ENCODE measurements at regions not wholly inside any gene's neighbourhood (a gene's known extent, or its start where the extent isn't known, plus 50 kb on each side); places are given as distances from the start of the nearest gene placed in this dataset.

- no peak for DNase-seq (ENCODE audit: low spot score)
- TF ChIP-seq CTCF (IDR thresholded peaks at IDR 0.05; ENCODE audit: extremely low read depth, missing control alignments), result no peak
Measured at GRCh38 chr6:92371211-92372208, 1047.8 kb downstream of the EPHA7 start.

GRCh38 chr6:92369309-92369708 lies 1050.0 kb downstream of the EPHA7 start:
- no peak for DNase-seq (ENCODE audit: low spot score)
- TF ChIP-seq CTCF (IDR thresholded peaks at IDR 0.05; ENCODE audit: extremely low read depth, missing control alignments), result no peak

GRCh38 chr6:92364948-92365541 lies 1054.3 kb downstream of the EPHA7 start:
- no peak for TF ChIP-seq CTCF (IDR thresholded peaks at IDR 0.05; ENCODE audit: extremely low read depth, missing control alignments)
- no peak for DNase-seq (ENCODE audit: low spot score)

- no peak for TF ChIP-seq CTCF (IDR thresholded peaks at IDR 0.05; ENCODE audit: extremely low read depth, missing control alignments)
- DNase-seq (ENCODE audit: low spot score), result no peak
Measured at GRCh38 chr6:92363111-92363510, 1056.2 kb downstream of the EPHA7 start.

- no peak for DNase-seq (ENCODE audit: low spot score)
- TF ChIP-seq CTCF (IDR thresholded peaks at IDR 0.05; ENCODE audit: extremely low read depth, missing control alignments), result no peak
Measured at GRCh38 chr6:92362404-92362803, 1057.0 kb downstream of the EPHA7 start.

- DNase-seq (ENCODE audit: low spot score), result no peak
- TF ChIP-seq CTCF (IDR thresholded peaks at IDR 0.05; ENCODE audit: extremely low read depth, missing control alignments), result no peak
Measured at GRCh38 chr6:92361990-92362389, 1057.4 kb downstream of the EPHA7 start.

GRCh38 chr6:92354270-92354829 lies 1065.0 kb downstream of the EPHA7 start:
- TF ChIP-seq CTCF (IDR thresholded peaks at IDR 0.05; ENCODE audit: extremely low read depth, missing control alignments), result no peak
- DNase-seq (ENCODE audit: low spot score), result no peak

All from GM20000 (cell line).